GM13976 (cell line): ENCODE measurements at regions not wholly inside any gene's neighbourhood (a gene's known extent, or its start where the extent isn't known, plus 50 kb on each side); places are given as distances from the start of the nearest gene placed in this dataset.

ENCODE experiments used
- DNase-seq: peaks from one replicate; pipeline ENCODE4 v3.0.0; 2012; ENCODE audit warnings: low spot score
- in situ Hi-C: fragments of 300-500 bp; cut with MboI; formaldehyde crosslinking; loops from one replicate; pipeline ENCODE4 v1.12.0; 2022; ENCODE audit warnings: low sequenced_read_pairs, mixed read lengths, inconsistent platforms; ENCODE audit not compliant: unreplicated experiment
- TF ChIP-seq, protein P1 (sequence below): IDR thresholded peaks from 2 replicates; pipeline ENCODE4 v1.5.1; 2012; ENCODE audit warnings: borderline replicate concordance, mild to moderate bottlenecking; ENCODE audit not compliant: insufficient read depth; ENCODE audit errors: extremely low read depth, missing control alignments, control extremely low read depth

DNA sequence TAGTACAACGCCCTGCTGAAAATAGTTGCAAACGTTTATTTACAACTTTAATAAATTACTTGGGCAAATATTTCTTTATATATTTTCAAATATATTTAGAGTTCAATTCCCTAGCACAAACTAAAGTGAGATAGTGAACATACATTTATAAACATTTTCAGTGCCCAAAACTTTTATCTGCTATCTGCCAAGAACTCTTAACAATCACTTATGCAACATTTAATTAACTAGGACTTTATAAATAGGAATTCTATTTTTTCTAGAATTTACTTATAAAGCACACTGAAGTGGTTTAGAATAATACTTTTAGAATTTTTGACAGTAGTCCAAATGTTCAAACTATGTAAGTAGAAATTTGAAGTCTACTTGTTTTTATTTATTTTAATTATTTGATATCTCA, 452.6 kb upstream of the RGS17 start:
- TF ChIP-seq, protein P1, sequence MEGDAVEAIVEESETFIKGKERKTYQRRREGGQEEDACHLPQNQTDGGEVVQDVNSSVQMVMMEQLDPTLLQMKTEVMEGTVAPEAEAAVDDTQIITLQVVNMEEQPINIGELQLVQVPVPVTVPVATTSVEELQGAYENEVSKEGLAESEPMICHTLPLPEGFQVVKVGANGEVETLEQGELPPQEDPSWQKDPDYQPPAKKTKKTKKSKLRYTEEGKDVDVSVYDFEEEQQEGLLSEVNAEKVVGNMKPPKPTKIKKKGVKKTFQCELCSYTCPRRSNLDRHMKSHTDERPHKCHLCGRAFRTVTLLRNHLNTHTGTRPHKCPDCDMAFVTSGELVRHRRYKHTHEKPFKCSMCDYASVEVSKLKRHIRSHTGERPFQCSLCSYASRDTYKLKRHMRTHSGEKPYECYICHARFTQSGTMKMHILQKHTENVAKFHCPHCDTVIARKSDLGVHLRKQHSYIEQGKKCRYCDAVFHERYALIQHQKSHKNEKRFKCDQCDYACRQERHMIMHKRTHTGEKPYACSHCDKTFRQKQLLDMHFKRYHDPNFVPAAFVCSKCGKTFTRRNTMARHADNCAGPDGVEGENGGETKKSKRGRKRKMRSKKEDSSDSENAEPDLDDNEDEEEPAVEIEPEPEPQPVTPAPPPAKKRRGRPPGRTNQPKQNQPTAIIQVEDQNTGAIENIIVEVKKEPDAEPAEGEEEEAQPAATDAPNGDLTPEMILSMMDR = no peak
- no peak for DNase-seq
- in situ Hi-C loops = no loop called here

DNA sequence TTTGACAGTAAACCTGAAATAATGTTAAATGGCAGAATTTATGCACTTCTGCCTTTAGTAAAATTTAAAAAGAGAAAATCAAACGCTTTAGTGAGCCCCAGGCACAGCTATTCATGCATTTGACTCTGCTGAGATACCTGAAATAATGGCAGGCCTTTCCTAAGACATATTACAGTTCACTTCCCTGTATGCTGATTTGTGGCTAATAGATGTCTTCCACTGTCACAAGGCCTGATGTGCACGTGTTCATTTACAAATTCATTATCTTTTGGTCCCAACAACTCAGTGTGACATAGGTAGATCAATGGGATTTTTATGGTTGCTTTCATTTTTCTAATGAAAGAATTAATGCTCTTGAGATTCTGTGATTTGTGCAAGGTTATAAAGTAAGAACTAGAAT, 449.7 kb upstream of the RGS17 start:
- in situ Hi-C loops = no loop called here
- no peak for DNase-seq
- TF ChIP-seq, protein P1 = no peak

DNA sequence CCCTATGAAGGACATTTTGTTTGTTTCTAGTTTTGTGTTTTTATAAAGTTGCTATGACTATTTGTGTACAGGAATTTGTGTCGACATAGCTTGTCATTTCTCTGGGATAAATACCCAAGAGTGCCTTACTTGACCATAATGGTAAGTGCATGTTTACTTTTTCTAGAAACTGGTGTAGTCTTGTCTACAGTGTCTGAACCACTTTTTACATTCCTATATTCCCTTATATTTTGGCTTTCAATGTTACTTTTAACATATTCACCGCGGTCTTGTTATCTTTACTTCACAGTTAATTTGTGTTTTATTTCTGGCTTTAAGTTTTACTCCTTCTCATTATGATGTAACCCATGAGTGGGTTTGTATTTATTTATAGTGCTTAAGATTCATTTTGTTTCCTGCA, 444.4 kb upstream of the RGS17 start:
- in situ Hi-C loops = no loop called here
- DNase-seq = no peak
- TF ChIP-seq, protein P1 = no peak

DNA sequence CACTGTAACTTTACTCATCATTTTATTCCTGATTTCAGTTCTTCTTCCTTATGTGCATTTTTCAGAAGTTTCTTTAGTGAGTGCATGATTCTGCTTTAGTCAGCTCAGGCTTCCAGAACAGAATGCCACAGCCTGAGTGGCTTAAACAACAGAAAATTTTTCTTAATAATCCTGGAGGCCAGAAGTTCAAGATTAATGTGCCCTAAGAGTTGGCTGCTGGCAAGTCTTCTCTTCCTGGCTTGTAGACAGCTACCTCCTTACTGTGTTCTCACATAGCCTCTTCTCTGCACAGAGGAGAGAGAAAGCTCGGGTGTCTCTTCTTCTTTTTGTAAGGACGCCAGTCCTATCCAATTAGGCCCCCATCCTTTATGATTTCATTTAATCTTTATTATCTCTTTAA, 443.1 kb upstream of the RGS17 start:
- TF ChIP-seq, protein P1 = no peak
- in situ Hi-C loops = no loop called here
- no peak for DNase-seq

DNA sequence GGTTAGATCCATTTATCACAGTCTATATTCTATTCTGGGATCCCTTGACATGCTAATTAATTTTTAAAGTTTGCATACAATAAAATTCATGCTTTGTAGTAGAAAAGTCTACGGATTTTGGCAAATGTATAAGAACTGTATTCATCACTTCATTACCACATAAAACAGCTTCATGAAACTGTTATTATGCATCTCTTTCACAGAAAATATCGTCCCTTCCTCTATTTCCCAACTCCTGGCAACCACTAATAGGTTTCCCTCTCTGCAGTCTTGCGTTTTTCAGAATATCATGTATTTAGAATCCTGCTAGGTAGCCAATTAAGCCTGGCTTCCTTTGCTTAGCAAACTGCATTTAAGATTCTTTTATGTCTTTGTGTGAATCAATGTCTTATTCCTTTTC, 441.3 kb upstream of the RGS17 start:
- in situ Hi-C loops = no loop called here
- no peak for DNase-seq
- TF ChIP-seq, protein P1 = no peak

DNA sequence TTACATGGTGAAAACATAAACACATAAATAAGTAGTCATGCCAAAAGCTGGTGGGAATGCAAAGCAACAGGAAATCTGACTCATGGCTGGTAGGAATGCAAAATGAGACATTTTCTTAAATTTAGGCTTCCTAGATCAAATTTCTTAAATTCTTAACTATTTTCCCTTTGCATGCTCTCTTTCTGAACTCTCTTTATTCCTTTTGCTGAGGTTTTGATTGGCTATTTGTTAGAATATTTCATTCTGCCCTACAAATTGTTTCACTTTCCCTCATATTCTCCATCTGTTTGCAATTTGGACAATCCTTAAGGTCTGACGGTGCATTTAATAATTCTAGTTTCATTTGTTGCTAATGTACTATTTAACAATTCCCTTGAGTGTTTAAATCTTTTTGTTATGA, 437.5 kb upstream of the RGS17 start:
- TF ChIP-seq, protein P1 = no peak
- no peak for DNase-seq
- in situ Hi-C loops = no loop called here

DNA sequence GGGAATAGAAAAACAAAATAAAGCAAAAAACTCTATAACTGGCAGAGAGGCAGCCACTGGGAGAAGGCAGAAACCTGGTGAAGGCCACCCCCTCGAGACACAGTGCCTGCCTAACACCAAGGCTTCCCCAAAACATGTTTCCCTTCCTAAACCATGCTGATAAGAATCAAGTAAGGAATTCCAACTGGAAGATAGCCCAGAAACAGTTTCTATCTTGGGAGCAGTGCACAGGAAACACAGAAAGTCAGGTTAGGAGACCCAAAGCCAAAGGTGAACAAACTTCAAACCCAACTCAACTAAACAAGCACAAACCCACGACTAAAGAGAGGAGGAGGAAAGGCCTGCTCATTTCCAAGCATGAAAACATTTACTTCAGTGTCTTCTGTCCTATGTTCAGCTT, 433.7 kb upstream of the RGS17 start:
- DNase-seq = no peak
- TF ChIP-seq, protein P1 = no peak

More for the DNA sequence above, 433.7 kb upstream of the RGS17 start:
- in situ Hi-C loops = no loop called here
